Fibroblast of lung (primary cell): ENCODE measurements at regions not wholly inside any gene's neighbourhood (a gene's known extent, or its start where the extent isn't known, plus 50 kb on each side); places are given as distances from the start of the nearest gene placed in this dataset.

Experiments used
- DNase-seq, 2 donors: peaks; one replicate each; pipeline versions ENCODE4 v3.0.0 to v3.0.0-alpha.2; 2010; ENCODE audit warnings: low read depth in 2 of 2
- H2AFZ ChIP-seq: 2 replicates; pipeline ENCODE4 v1.5.1; 2012; ENCODE audit warnings: low read length, control low read depth, inconsistent platforms
- H3K27ac ChIP-seq: 2 replicates; pipeline ENCODE4 v1.5.1; 2011; ENCODE audit warnings: low read length, control low read depth; ENCODE audit not compliant: insufficient read depth
- H3K27me3 ChIP-seq: 2 replicates; pipeline ENCODE4 v1.5.1; 2011; ENCODE audit warnings: mild to moderate bottlenecking, low read length; ENCODE audit not compliant: control insufficient read depth, insufficient read depth
- H3K36me3 ChIP-seq: 2 replicates; pipeline ENCODE4 v1.5.1; 2011; ENCODE audit warnings: low read length; ENCODE audit not compliant: control insufficient read depth, insufficient read depth
- H3K4me1 ChIP-seq: 2 replicates; pipeline ENCODE4 v1.5.1; 2011; ENCODE audit warnings: low read length; ENCODE audit not compliant: control insufficient read depth, insufficient read depth; ENCODE audit errors: extremely low read depth
- H3K4me2 ChIP-seq: 2 replicates; pipeline ENCODE4 v1.5.1; 2011; ENCODE audit warnings: low read length, control low read depth; ENCODE audit not compliant: insufficient read depth; ENCODE audit errors: extremely low read depth
- H3K4me3 ChIP-seq, 4 experiments: fragments of 200-600 bp in 1 of 4; sonication (generic) in 1 of 4; replicated peaks in 1 of 4; 2 replicates each; pipeline ENCODE4 v1.5.1; 2011 to 2016; ENCODE audit warnings: low read length in 4 of 4, low read depth in 3 of 4, mild to moderate bottlenecking in 3 of 4, control low read depth in 2 of 4, inconsistent platforms in 1 of 4, mixed read lengths in 1 of 4; ENCODE audit not compliant: insufficient read depth in 1 of 4; ENCODE audit errors: control extremely low read depth in 1 of 4
- H3K79me2 ChIP-seq: 2 replicates; pipeline ENCODE4 v1.5.1; 2012; ENCODE audit warnings: mild to moderate bottlenecking, low read length, inconsistent platforms; ENCODE audit not compliant: control insufficient read depth, insufficient read depth
- H3K9ac ChIP-seq: 2 replicates; pipeline ENCODE4 v1.5.1; 2011; ENCODE audit warnings: mild to moderate bottlenecking, low read length, control low read depth; ENCODE audit not compliant: insufficient read depth
- H3K9me3 ChIP-seq: 2 replicates; pipeline ENCODE4 v1.5.1; 2012; ENCODE audit warnings: low read depth, low read length; ENCODE audit not compliant: control insufficient read depth, insufficient read depth
- H4K20me1 ChIP-seq: 2 replicates; pipeline ENCODE4 v1.5.1; 2011; ENCODE audit warnings: low read length; ENCODE audit not compliant: control insufficient read depth, insufficient read depth; ENCODE audit errors: extremely low read depth
- EZH2 ChIP-seq: IDR thresholded peaks from 2 replicates; pipeline ENCODE4 v1.5.1; 2012; ENCODE audit warnings: low read length, control low read depth, mild to moderate bottlenecking; ENCODE audit errors: missing control alignments
- TF ChIP-seq, protein P1 (sequence below), 2 donors: IDR thresholded peaks in 1 of 2; conservative IDR thresholded peaks in 1 of 2; 1 replicate in 1 of 2; 2 replicates in 1 of 2; pipeline ENCODE4 v1.5.1; 2011 to 2012; ENCODE audit warnings: low read length in 2 of 2, control low read depth in 1 of 2, inconsistent platforms in 1 of 2, low read depth in 1 of 2, mild to moderate bottlenecking in 1 of 2

DNA sequence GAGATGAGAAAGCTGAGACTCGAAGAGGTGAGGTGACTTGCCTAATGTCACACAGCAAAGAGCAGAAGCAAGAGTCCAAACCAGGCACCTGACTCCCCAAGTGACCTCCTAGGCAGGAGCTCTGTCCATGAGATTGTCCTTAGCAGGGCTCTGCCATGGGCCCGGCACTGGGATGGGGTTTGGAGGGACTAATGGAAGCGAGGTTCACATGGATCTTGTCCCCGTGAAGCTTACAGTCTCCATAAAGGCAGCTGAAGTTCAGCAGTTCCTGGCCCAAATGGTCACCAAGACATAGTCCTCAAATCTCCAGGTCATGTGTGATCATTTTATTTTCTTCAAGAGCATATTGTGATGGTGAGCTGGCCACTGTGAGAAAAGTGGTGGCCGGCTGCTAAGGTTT is 57.0 kb upstream of the AFF3 start:
- Histone ChIP-seq H2AFZ (no peak overlapping the region), H3K9ac (no peak overlapping the region), H3K4me1 (no peaks in the 10 kb centered on the region), H3K27ac (no peak overlapping the region), H3K27me3 (no peaks in the 10 kb centered on the region), H4K20me1 (no peaks in the 10 kb centered on the region), H3K36me3 (no peaks in the 10 kb centered on the region), H3K9me3 (no peaks in the 10 kb centered on the region), H3K4me3 (no peak overlapping the region), H3K79me2 (no peaks in the 10 kb centered on the region), H3K4me2 (no peak overlapping the region)
- TF ChIP-seq EZH2: no peak
- TF ChIP-seq, protein P1, sequence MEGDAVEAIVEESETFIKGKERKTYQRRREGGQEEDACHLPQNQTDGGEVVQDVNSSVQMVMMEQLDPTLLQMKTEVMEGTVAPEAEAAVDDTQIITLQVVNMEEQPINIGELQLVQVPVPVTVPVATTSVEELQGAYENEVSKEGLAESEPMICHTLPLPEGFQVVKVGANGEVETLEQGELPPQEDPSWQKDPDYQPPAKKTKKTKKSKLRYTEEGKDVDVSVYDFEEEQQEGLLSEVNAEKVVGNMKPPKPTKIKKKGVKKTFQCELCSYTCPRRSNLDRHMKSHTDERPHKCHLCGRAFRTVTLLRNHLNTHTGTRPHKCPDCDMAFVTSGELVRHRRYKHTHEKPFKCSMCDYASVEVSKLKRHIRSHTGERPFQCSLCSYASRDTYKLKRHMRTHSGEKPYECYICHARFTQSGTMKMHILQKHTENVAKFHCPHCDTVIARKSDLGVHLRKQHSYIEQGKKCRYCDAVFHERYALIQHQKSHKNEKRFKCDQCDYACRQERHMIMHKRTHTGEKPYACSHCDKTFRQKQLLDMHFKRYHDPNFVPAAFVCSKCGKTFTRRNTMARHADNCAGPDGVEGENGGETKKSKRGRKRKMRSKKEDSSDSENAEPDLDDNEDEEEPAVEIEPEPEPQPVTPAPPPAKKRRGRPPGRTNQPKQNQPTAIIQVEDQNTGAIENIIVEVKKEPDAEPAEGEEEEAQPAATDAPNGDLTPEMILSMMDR (conservative IDR thresholded peaks at IDR 0.05 in 1 of 2, IDR thresholded peaks at IDR 0.05 in 1 of 2; ENCODE audit: low read depth in 1 of 2, low read length in 2 of 2): no peak
- no peak for DNase-seq

DNA sequence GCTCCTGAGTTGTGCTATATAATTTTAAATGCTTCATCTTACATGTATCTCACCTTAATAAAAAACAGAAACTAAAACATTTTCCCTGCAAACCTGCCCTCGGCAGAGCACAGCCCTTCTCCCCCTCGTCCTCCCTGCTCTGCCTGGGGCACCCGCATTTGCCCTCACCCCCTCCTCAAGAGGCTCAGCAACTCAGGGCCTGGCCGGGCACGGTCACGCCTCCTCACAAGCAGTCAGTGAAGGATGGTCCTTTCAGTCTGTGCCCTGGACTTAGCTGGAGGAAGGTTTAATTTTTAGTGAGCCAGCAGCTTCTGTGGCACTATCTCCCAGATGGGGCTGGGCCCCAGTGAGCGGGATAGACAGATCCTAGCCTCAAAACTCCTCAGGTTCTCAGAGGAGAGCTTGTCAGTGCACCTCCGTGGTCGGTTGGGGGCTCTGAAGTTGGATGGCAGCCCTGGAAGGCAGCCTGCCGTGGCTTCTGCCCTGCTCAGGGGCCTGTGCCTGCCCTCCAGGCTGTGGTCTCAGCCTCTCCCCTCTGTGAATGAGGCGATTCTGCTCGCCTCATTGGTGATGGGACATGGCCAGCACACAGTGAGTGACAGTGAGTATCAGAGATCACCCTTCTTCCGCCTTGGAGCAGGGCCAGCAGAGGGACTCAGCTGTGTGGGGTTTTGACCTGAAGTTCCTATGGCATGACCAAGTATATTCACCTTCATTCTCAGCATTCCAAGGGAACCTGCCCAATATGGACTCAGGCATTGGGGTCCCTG is 56.3 kb upstream of the AFF3 start:
- Histone ChIP-seq H3K4me3 (no peak overlapping the region), H3K79me2 (no peaks in the 10 kb centered on the region), H3K4me2 (no peak overlapping the region), H3K9ac (no peak overlapping the region), H3K36me3 (no peaks in the 10 kb centered on the region), H4K20me1 (no peaks in the 10 kb centered on the region), H3K4me1 (no peaks in the 10 kb centered on the region), H3K27ac (no peak overlapping the region), H3K9me3 (no peaks in the 10 kb centered on the region), H3K27me3 (no peaks in the 10 kb centered on the region), H2AFZ (no peak overlapping the region)
- no peak for TF ChIP-seq EZH2
- TF ChIP-seq, protein P1 (conservative IDR thresholded peaks at IDR 0.05 in 1 of 2, IDR thresholded peaks at IDR 0.05 in 1 of 2; ENCODE audit: low read depth in 1 of 2, low read length in 2 of 2): no peak
- no peak for DNase-seq

DNA sequence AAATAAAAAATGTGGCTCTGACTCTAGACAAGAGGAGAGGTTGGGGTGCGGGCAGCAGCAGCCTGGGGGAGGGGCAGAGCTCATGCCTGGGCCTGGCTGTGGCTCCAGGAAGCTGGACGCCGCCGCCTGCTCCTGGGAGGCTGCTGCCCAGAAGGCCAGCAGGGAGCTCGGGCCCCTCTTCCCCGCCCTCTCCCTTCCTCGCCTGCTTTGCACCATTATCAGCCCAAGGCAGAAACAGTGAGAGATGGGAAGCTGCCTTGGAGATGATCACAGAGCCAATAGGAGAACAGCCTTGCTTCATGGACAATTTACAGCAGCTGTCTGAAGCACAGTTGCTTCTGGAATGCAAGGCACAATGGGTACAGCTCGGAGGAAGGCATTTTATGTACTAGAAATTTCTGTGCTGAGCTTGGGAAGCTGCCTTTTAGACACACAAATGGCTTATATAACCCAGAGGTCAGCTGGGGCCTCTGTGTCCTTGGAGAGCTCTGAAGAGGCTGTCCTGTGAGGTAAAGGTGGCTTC is 55.3 kb upstream of the AFF3 start:
- no peaks in the 10 kb centered on the region for H3K4me1 ChIP-seq
- H3K79me2 ChIP-seq: no peaks in the 10 kb centered on the region
- H3K9me3 ChIP-seq: no peaks in the 10 kb centered on the region
- H3K27ac ChIP-seq: no peak overlapping the region
- no peaks in the 10 kb centered on the region for H3K27me3 ChIP-seq
- no peak overlapping the region for H3K9ac ChIP-seq
- no peaks in the 10 kb centered on the region for H3K36me3 ChIP-seq
- H3K4me3 ChIP-seq: no peak overlapping the region
- no peaks in the 10 kb centered on the region for H4K20me1 ChIP-seq
- TF ChIP-seq, protein P1 (conservative IDR thresholded peaks at IDR 0.05 in 1 of 2, IDR thresholded peaks at IDR 0.05 in 1 of 2; ENCODE audit: low read depth in 1 of 2, low read length in 2 of 2): no peak
- no peak for TF ChIP-seq EZH2
- H3K4me2 ChIP-seq: no peak overlapping the region
- H2AFZ ChIP-seq: peak overlapping the region; percentile 29
- peak; percentile 40 to 68 for DNase-seq
